GM12875 (cell line): ENCODE measurements at regions not wholly inside any gene's neighbourhood (a gene's known extent, or its start where the extent isn't known, plus 50 kb on each side); places are given as distances from the start of the nearest gene placed in this dataset.

Experiments used
- H3K4me3 ChIP-seq: one replicate; pipeline ENCODE4 v1.5.1; 2011; ENCODE audit warnings: low read depth, low read length, control low read depth
- TF ChIP-seq, protein P1 (sequence below): IDR thresholded peaks from 2 replicates; pipeline ENCODE4 v1.5.1; 2011; ENCODE audit warnings: low read depth, mild to moderate bottlenecking, control low read depth, inconsistent platforms, low read length, moderate library complexity, borderline replicate concordance; ENCODE audit not compliant: insufficient read depth

DNA sequence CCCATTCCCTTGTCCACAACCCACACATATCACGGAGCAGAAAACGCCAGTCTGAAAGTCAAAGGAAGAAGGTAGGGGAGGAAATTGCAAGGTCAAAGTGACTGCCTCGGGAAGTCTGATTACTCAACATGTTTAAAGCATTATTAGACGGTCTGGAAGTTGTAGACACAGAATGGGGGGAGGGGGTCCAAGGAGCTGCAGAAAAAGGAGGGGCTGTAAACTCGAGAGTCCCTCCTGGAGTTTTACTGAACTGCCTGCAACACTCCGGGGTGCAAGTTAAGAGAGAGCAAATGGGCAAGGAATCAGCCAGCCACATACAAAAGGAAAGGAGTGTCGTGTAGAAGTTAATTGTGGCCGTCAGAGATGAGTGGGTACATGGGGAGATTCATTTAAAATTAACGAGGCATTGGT is 417.7 kb upstream of the JARID2 start:
- TF ChIP-seq, protein P1, sequence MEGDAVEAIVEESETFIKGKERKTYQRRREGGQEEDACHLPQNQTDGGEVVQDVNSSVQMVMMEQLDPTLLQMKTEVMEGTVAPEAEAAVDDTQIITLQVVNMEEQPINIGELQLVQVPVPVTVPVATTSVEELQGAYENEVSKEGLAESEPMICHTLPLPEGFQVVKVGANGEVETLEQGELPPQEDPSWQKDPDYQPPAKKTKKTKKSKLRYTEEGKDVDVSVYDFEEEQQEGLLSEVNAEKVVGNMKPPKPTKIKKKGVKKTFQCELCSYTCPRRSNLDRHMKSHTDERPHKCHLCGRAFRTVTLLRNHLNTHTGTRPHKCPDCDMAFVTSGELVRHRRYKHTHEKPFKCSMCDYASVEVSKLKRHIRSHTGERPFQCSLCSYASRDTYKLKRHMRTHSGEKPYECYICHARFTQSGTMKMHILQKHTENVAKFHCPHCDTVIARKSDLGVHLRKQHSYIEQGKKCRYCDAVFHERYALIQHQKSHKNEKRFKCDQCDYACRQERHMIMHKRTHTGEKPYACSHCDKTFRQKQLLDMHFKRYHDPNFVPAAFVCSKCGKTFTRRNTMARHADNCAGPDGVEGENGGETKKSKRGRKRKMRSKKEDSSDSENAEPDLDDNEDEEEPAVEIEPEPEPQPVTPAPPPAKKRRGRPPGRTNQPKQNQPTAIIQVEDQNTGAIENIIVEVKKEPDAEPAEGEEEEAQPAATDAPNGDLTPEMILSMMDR = no peak
- H3K4me3 ChIP-seq = no peak overlapping the region

DNA sequence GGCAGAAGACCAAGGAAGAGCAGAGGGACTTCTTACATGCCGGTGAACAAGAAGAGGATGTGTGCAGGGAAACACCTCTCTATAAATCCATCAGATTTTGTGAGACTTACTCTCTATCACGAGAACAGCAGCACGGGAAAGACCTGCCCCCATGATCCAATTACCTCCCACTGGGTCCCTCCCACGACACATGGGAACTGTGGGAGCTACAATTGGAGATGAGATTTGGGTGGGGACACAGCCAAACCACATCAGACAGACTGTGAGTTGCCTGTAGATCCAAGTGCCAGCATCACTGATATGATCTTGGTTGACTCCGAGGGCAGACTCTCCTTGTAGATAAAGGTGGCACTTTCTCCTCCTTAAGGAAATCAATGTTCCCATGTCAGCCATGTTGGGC is 414.8 kb upstream of the JARID2 start:
- H3K4me3 ChIP-seq = no peak overlapping the region

DNA sequence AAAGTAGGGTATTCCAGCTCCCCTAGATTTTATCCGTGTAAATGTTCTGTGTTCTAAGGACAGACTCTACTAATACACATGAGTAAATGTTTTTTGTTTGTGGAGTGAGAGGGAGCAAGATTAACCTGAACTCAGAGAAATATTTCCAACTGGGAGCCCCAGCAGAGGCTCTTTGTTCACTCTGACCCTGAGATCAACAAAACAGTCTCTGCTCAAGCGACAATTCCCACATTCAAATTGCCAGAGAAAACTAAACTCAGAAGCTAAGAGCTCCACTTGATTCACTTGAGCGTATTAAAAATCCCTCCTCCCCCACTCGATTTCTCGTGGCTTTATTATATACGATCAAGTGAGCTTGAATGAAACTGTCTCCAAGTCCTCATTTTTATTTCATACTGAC is 413.9 kb upstream of the JARID2 start:
- no peak overlapping the region for H3K4me3 ChIP-seq
- TF ChIP-seq, protein P1 = no peak

More for the DNA sequence above, 414.8 kb upstream of the JARID2 start:
- TF ChIP-seq, protein P1 = no peak

DNA sequence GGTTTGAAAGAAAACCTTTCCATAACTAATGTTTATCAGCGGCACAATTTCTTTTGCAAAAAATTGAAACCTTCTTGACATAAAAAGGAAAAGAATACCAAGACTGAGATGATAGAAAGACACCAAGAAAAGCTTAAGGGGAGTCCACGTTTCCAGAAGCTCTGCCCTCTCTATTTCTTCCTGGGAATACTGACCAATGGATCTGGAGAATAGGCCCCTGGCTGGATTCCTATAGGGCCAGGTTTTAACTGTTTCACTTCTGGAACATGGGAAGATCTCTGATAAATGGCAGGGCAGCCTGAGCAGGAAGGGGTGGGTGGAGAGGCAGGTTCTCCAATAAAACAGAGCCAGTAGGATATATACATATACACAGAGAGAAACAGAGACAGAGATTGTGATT is 413.4 kb upstream of the JARID2 start:
- no peak overlapping the region for H3K4me3 ChIP-seq
- TF ChIP-seq, protein P1 = no peak

DNA sequence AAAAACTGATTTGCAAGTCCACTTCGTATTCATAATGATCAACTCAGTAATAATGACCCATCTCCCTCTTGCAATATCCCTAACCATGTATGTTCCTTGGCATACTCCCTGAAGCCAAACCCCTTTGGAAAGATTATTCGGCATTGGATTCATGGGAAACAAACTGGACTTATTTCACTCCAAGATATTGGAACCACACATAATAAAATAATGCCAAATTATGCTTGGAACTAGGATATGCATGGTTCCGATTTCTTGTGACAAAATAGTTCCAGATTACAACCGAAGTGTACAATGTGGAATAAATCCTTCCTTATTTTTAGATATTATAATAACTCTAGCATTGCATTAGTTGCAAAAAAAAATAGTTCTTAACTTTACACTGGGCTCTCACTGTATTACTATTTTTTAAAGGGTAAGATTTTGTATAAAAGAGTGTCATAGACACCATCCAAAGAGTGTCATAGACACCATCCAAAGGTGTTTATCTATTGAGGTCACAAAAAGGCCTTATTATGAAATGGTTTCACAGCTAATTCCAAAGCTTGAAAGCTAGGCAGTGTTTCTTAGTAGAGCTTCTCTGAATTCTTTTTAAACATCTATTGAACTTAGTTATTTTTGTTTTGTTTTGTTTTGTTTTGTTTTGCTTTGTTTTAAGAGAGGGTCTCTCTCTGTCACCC is 410.9 kb upstream of the JARID2 start:
- H3K4me3 ChIP-seq = no peak overlapping the region
- TF ChIP-seq, protein P1 = no peak

DNA sequence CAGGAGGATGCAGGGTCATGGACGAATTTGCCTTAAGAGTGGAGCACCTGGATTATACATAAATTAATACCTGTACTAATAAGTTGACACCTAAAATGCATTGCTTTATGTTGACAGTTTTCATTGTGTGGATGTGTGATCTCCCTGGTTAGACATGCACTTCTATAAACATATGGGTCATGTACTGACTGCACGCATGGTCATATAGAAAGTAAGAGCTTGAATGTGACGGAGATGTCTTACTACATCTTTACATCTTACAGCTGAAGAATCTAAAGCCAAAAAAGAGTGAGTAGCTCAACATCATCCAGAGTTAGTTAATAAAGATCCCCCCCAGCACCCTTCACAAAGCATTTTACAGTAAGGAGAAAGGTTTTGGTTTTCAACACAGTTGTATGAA is 408.4 kb upstream of the JARID2 start:
- TF ChIP-seq, protein P1 = no peak

DNA sequence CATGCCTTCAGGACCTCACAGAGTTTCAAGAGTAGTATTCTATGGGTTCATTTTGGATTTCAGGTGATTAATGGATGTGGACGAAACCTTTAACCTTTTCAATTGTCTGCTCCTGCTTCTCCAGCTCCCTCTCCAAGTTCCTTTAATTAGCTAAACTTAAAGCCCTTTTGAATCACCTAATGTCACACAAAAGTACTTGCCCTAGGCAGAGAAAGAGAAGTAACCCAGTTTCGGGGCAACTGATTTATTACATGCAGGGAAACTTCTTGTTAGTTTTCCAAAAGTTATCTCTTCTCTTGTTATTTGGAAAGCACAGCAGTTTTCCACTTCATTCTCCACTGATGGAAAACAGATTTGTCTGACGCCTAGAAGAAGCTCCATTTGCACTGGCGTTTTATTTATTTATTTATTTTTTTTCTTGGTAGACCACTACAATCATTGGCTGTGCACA is 407.7 kb upstream of the JARID2 start:
- TF ChIP-seq, protein P1 = no peak
- no peak overlapping the region for H3K4me3 ChIP-seq

More for the DNA sequence above, 408.4 kb upstream of the JARID2 start:
- H3K4me3 ChIP-seq = no peak overlapping the region
